HepG2 (cell line): ENCODE measurements at regions not wholly inside any gene's neighbourhood (a gene's known extent, or its start where the extent isn't known, plus 50 kb on each side); places are given as distances from the start of the nearest gene placed in this dataset.

Experiments
- CHD2 ChIP-seq: IDR thresholded peaks from 2 replicates; pipeline ENCODE4 v1.6.1; 2011; ENCODE audit warnings: low read depth, low read length, improper control_type of control experiment
- CTCF ChIP-seq: sonication (generic); formaldehyde crosslinking; IDR thresholded peaks from 2 replicates; pipeline ENCODE4 v1.5.0; 2020; ENCODE audit warnings: mild to moderate bottlenecking, missing genetic modification reagents, moderate library complexity
- HNF4G ChIP-seq, 2 experiments: sonication (generic) in 1 of 2; formaldehyde crosslinking in 1 of 2; IDR thresholded peaks; 2 replicates each; pipeline versions ENCODE4 v1.4.0 to v1.6.1; 2011 to 2020; ENCODE audit warnings: borderline replicate concordance in 2 of 2, low read depth in 2 of 2, mild to moderate bottlenecking in 2 of 2, low read length in 1 of 2, missing genetic modification reagents in 1 of 2, moderate library complexity in 1 of 2
- KAT8 ChIP-seq: IDR thresholded peaks from 2 replicates; pipeline ENCODE4 v1.6.1; 2016; ENCODE audit warnings: missing genetic modification reagents, missing compliant biosample characterization
- MBD4 ChIP-seq: IDR thresholded peaks from 2 replicates; pipeline ENCODE4 v1.6.1; 2012; ENCODE audit warnings: low read length, inconsistent platforms, borderline replicate concordance
- POGZ ChIP-seq: sonication (generic); formaldehyde crosslinking; IDR thresholded peaks from 2 replicates; pipeline ENCODE4 v1.4.0; 2020; ENCODE audit warnings: mild to moderate bottlenecking, missing genetic modification reagents
- SIN3B ChIP-seq: fragments of 150-350 bp; IDR thresholded peaks from 2 replicates; pipeline ENCODE4 v1.6.1; 2014; ENCODE audit warnings: low read length
- SMC3 ChIP-seq: IDR thresholded peaks from 2 replicates; pipeline ENCODE4 v1.6.1; 2011; ENCODE audit warnings: low read length, improper control_type of control experiment
- TCF7 ChIP-seq: sonication (generic); IDR thresholded peaks from 2 replicates; pipeline ENCODE4 v1.6.1; 2016; ENCODE audit warnings: antibody characterized with exemption, low read depth
- ZNF646 ChIP-seq: sonication (generic); formaldehyde crosslinking; IDR thresholded peaks from 2 replicates; pipeline ENCODE4 v1.9.0; 2021; ENCODE audit warnings: mild to moderate bottlenecking, missing genetic modification reagents
- TF ChIP-seq, protein P1 (sequence below), 2 experiments: sonication (generic) in 1 of 2; formaldehyde crosslinking in 1 of 2; IDR thresholded peaks; 2 replicates each; pipeline versions ENCODE4 v1.5.1 to v1.6.1; 2011 to 2020; ENCODE audit warnings: borderline replicate concordance in 1 of 2, low read depth in 1 of 2, low read length in 1 of 2, mild to moderate bottlenecking in 1 of 2, missing genetic modification reagents in 1 of 2, moderate library complexity in 1 of 2
- TF ChIP-seq, protein P2 (sequence below): sonication (generic); formaldehyde crosslinking; IDR thresholded peaks from 2 replicates; pipeline ENCODE4 v1.5.0; 2020; ENCODE audit warnings: missing genetic modification reagents, mild to moderate bottlenecking, borderline replicate concordance

- TF ChIP-seq HNF4G (IDR thresholded peaks at IDR 0.05; ENCODE audit: borderline replicate concordance, low read depth, low read length) (no peak), HNF4G (CRISPR knock-in tag; IDR thresholded peaks at IDR 0.05; ENCODE audit: borderline replicate concordance, low read depth) (no peak), POGZ (CRISPR knock-in tag) (no peak), KAT8 (no peak), TCF7 (no peak), MBD4 (no peak), SIN3B (no peak), CTCF (CRISPR knock-in tag) (no peak), ZNF646 (CRISPR knock-in tag) (no peak), SMC3 (no peak), CHD2 (no peak)
- TF ChIP-seq, protein P1, sequence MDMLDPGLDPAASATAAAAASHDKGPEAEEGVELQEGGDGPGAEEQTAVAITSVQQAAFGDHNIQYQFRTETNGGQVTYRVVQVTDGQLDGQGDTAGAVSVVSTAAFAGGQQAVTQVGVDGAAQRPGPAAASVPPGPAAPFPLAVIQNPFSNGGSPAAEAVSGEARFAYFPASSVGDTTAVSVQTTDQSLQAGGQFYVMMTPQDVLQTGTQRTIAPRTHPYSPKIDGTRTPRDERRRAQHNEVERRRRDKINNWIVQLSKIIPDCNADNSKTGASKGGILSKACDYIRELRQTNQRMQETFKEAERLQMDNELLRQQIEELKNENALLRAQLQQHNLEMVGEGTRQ (IDR thresholded peaks at IDR 0.05; ENCODE audit: low read depth, low read length): no peak
- TF ChIP-seq, protein P1 (CRISPR knock-in tag; IDR thresholded peaks at IDR 0.05; ENCODE audit: borderline replicate concordance): no peak
- TF ChIP-seq, protein P2, sequence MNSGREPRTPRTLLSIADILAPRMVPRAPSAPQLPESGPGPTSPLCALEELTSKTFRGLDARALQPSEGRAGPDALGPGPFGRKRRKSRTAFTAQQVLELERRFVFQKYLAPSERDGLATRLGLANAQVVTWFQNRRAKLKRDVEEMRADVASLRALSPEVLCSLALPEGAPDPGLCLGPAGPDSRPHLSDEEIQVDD: no peak
Observed at GRCh38 chr20:19018881-19019280, 193.6 kb upstream of the SLC24A3 start.
